Neuronal stem cell (in vitro differentiated cells): ENCODE measurements at regions not wholly inside any gene's neighbourhood (a gene's known extent, or its start where the extent isn't known, plus 50 kb on each side); places are given as distances from the start of the nearest gene placed in this dataset.

Source experiments
- DNase-seq: peaks from one replicate; pipeline ENCODE4 v3.0.0-alpha.2; 2013; ENCODE audit warnings: low spot score
- H2AFZ ChIP-seq: one replicate; pipeline ENCODE4 v1.6.1; 2013; ENCODE audit warnings: mild to moderate bottlenecking, low read length, inconsistent platforms
- H2AK5ac ChIP-seq: 2 replicates; pipeline ENCODE4 v1.6.1; 2013; ENCODE audit warnings: low read depth, mild to moderate bottlenecking, inconsistent platforms, low read length, moderate library complexity, mixed read lengths
- H2BK120ac ChIP-seq: 2 replicates; pipeline ENCODE4 v1.6.1; 2013; ENCODE audit warnings: low read depth, mild to moderate bottlenecking, inconsistent platforms, low read length, moderate library complexity, mixed read lengths
- H2BK12ac ChIP-seq: one replicate; pipeline ENCODE4 v1.6.1; 2013; ENCODE audit warnings: low read length, inconsistent platforms
- H2BK15ac ChIP-seq: 2 replicates; pipeline ENCODE4 v1.6.1; 2013; ENCODE audit warnings: mild to moderate bottlenecking, low read length, inconsistent platforms, mixed read lengths
- H2BK5ac ChIP-seq: one replicate; pipeline ENCODE4 v1.6.1; 2013; ENCODE audit warnings: inconsistent platforms, mild to moderate bottlenecking, low read length, moderate library complexity
- H3K14ac ChIP-seq: one replicate; pipeline ENCODE4 v1.6.1; 2013; ENCODE audit warnings: low read length, inconsistent platforms
- H3K18ac ChIP-seq: 2 replicates; pipeline ENCODE4 v1.6.1; 2013; ENCODE audit warnings: low read length, inconsistent platforms
- H3K23ac ChIP-seq: 2 replicates; pipeline ENCODE4 v1.6.1; 2013; ENCODE audit warnings: low read depth, mild to moderate bottlenecking, mixed read lengths, low read length, inconsistent platforms; ENCODE audit not compliant: poor library complexity
- H3K27ac ChIP-seq: replicated peaks from 3 replicates; pipeline ENCODE4 v1.5.1; 2013; ENCODE audit warnings: low read length, inconsistent platforms
- H3K27me3 ChIP-seq, 3 experiments: 2 replicates each; pipeline ENCODE4 v1.6.1; 2013; ENCODE audit warnings: low read length in 3 of 3, mild to moderate bottlenecking in 2 of 3, inconsistent platforms in 1 of 3, low read depth in 1 of 3, mixed read lengths in 1 of 3, moderate library complexity in 1 of 3; ENCODE audit not compliant: control insufficient read depth in 3 of 3, insufficient read depth in 3 of 3
- H3K36me3 ChIP-seq, 2 donors: replicated peaks in 1 of 2; 2 replicates each; pipeline ENCODE4 v1.6.1; 2013; ENCODE audit warnings: low read length in 2 of 2; ENCODE audit not compliant: control insufficient read depth in 2 of 2, insufficient read depth in 2 of 2
- H3K4ac ChIP-seq: 2 replicates; pipeline ENCODE4 v1.6.1; 2013; ENCODE audit warnings: inconsistent platforms, mild to moderate bottlenecking, low read length, moderate library complexity
- H3K4me1 ChIP-seq, 2 donors: 1 replicate in 1 of 2; 2 replicates in 1 of 2; pipeline ENCODE4 v1.6.1; 2013; ENCODE audit warnings: low read length in 2 of 2, low read depth in 1 of 2; ENCODE audit not compliant: control insufficient read depth in 2 of 2, insufficient read depth in 1 of 2
- H3K4me2 ChIP-seq: one replicate; pipeline ENCODE4 v1.6.1; 2013; ENCODE audit warnings: mild to moderate bottlenecking, low read length, inconsistent platforms; ENCODE audit not compliant: insufficient read depth, poor library complexity, severe bottlenecking
- H3K4me3 ChIP-seq, 2 donors: 2 replicates each; pipeline ENCODE4 v1.5.1; 2013; ENCODE audit warnings: low read length in 2 of 2, mild to moderate bottlenecking in 2 of 2, inconsistent platforms in 1 of 2, moderate library complexity in 1 of 2
- H3K79me1 ChIP-seq: one replicate; pipeline ENCODE4 v1.6.1; 2013; ENCODE audit warnings: low read depth, mild to moderate bottlenecking, inconsistent platforms, low read length, moderate library complexity
- H3K9ac ChIP-seq: one replicate; pipeline ENCODE4 v1.6.1; 2013; ENCODE audit warnings: mild to moderate bottlenecking, low read depth, low read length, inconsistent platforms; ENCODE audit not compliant: poor library complexity
- H3K9me3 ChIP-seq, 2 donors: replicated peaks in 1 of 2; 2 replicates each; pipeline versions ENCODE3 to v1.6.1; 2013; ENCODE audit warnings: low read length in 2 of 2, mild to moderate bottlenecking in 2 of 2, inconsistent platforms in 1 of 2, low read depth in 1 of 2, mixed read lengths in 1 of 2, moderate library complexity in 1 of 2; ENCODE audit not compliant: control insufficient read depth in 2 of 2, insufficient read depth in 1 of 2
- H4K8ac ChIP-seq: one replicate; pipeline ENCODE4 v1.6.1; 2013; ENCODE audit warnings: low read depth, mild to moderate bottlenecking, inconsistent platforms, low read length, moderate library complexity
- H4K91ac ChIP-seq: one replicate; pipeline ENCODE4 v1.6.1; 2013; ENCODE audit warnings: low read length, low read depth, mild to moderate bottlenecking, inconsistent platforms; ENCODE audit not compliant: poor library complexity
- WGBS, 2 donors: extraction: QIAGEN DNeasy Blood & Tissue Kit; methylation state at CpG; one replicate each; pipeline ENCODE4 v1.1.7; 2013; ENCODE audit warnings: missing lambda C conversion rate in 2 of 2, mixed read lengths in 1 of 2; ENCODE audit not compliant: insufficient read length in 2 of 2, insufficient replicate concordance in 1 of 2; ENCODE audit errors: extremely low coverage in 2 of 2; 5-methylcytosine and 5-hydroxymethylcytosine counted together

DNA sequence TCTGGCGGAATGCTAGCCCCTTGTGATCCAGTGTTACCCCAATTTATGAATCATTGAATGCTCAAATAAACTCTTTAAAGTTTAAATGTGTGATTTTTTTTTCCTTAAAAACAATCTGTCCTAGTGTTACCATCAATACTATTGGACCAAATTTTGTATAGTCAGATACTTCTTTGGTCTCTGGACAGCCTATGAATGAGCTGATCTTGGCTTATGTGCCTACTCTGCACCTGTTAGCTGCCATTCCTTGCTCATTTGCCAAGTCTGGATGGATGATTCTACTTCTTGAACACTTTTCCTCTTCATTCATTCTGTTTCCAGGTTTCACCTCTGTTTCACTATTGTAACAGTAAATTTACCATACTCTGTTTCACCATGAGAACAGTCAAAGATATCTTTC lies 226.5 kb upstream of the ZBED5 start:
- Histone ChIP-seq H3K27me3 (no peaks in the 10 kb centered on the region), H3K27ac (no peak overlapping the region)
- no peak for DNase-seq

DNA sequence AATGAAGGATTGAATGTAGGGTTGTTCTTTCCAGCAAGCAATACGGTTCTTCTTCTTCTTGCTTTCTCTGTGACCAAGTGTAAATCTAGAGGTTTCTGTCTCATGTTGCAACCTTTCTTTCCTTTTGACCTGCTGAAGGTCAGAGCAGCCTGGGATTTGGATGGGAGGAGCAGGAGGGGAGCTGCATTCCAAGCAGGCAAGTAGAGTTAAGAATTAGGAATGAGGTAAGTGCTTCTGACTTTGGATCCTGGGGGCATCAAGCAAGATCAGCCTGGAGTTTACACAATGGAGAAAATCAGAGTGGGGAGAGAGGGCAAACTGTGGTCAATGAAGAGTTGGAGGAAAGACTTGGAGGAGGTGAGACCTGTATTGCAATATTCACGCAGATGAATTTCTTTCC lies 225.6 kb upstream of the ZBED5 start:
- WGBS, 2 donors, result no CpG with 5 or more reads among the region's 2 CpGs
- Histone ChIP-seq H3K9me3 (no peaks in the 10 kb centered on the region), H3K4me1 (peaks cover 4 to 9% of the 10 kb centered on the region in 2 donors), H3K18ac (no peak overlapping the region), H3K23ac (no peak overlapping the region), H4K8ac (no peak overlapping the region), H3K27me3 (no peaks in the 10 kb centered on the region), H3K14ac (no peak overlapping the region), H2BK120ac (no peak overlapping the region), H3K4me3 (no peak overlapping the region), H2AFZ (no peak overlapping the region), H2BK12ac (no peak overlapping the region), H3K79me1 (no peaks in the 10 kb centered on the region), H3K4ac (no peak overlapping the region), H2AK5ac (no peak overlapping the region), H2BK15ac (no peak overlapping the region), H3K4me2 (no peak overlapping the region), H4K91ac (no peak overlapping the region), H3K9ac (no peak overlapping the region), H3K27ac (no peak overlapping the region), H3K36me3 (no peaks in the 10 kb centered on the region), H2BK5ac (no peak overlapping the region)
- no peak for DNase-seq

More for the DNA sequence above, 226.5 kb upstream of the ZBED5 start:
- Histone ChIP-seq H2AK5ac (no peak overlapping the region), H2BK120ac (no peak overlapping the region), H3K4me2 (no peak overlapping the region), H2BK15ac (no peak overlapping the region), H4K8ac (no peak overlapping the region), H3K4me3 (no peak overlapping the region), H2BK12ac (no peak overlapping the region), H4K91ac (no peak overlapping the region), H3K23ac (no peak overlapping the region), H3K4ac (no peak overlapping the region), H3K9me3 (no peaks in the 10 kb centered on the region), H3K14ac (no peak overlapping the region), H2BK5ac (no peak overlapping the region), H3K4me1 (peaks cover 4 to 9% of the 10 kb centered on the region in 2 donors), H2AFZ (no peak overlapping the region), H3K18ac (no peak overlapping the region), H3K9ac (no peak overlapping the region), H3K36me3 (no peaks in the 10 kb centered on the region), H3K79me1 (no peaks in the 10 kb centered on the region)
- WGBS, 2 donors, result no CpG with 5 or more reads among the region's 1 CpG

DNA sequence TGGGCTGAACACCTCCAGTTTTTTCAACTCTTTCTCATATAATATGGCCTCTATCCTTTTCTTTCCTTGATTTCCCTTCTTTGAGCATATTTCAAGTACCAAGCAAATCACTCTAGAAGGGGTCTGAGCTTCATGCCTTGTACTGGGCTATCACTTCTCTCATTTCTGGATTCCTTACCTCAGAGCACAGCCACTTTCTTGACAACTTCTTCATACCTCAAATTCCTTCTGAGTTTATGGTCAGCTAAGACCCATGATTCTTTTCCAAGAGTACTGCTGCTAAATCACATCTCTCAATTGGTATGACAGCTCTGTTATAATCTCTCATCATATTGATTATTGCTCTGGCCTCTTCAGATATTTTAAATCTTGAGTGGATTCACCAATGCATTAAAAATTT lies 224.8 kb upstream of the ZBED5 start:
- H2BK12ac ChIP-seq, result no peak overlapping the region
- H2BK120ac ChIP-seq, result no peak overlapping the region
- peaks cover 4 to 9% of the 10 kb centered on the region in 2 donors for H3K4me1 ChIP-seq
- DNase-seq, result no peak
- H3K14ac ChIP-seq, result no peak overlapping the region
- no peak overlapping the region for H3K18ac ChIP-seq
- H2BK5ac ChIP-seq, result no peak overlapping the region
- no peak overlapping the region for H2BK15ac ChIP-seq
- no peaks in the 10 kb centered on the region for H3K9me3 ChIP-seq
- H3K27ac ChIP-seq, result no peak overlapping the region
- H3K9ac ChIP-seq, result no peak overlapping the region
- H3K36me3 ChIP-seq, result no peaks in the 10 kb centered on the region
- no peak overlapping the region for H3K4me3 ChIP-seq
- no peaks in the 10 kb centered on the region for H3K79me1 ChIP-seq
- no peaks in the 10 kb centered on the region for H3K27me3 ChIP-seq
- H2AFZ ChIP-seq, result no peak overlapping the region
- H4K91ac ChIP-seq, result no peak overlapping the region
- no peak overlapping the region for H3K23ac ChIP-seq
- H2AK5ac ChIP-seq, result no peak overlapping the region
- no peak overlapping the region for H3K4ac ChIP-seq
- H4K8ac ChIP-seq, result no peak overlapping the region
- no peak overlapping the region for H3K4me2 ChIP-seq

DNA sequence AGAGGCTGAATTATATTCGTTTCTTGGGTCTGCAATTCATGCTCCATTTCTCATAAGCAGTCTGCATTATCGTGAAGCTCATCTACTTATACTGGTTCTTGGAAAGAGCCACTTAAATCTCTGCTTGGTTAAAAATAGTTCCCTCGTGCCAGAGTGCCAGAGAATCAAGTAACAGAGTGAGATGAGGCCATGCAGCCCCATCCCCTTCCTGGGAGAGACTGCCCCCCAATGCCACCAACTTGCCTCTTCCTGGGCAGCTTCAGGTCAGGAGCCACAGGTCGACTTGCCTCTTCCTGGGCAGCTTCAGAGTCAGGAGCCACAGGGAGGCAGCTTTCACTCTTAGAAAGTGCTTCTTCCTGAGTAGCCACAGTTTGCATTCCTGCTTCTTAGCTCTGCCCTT lies 223.9 kb upstream of the ZBED5 start:
- Histone ChIP-seq H4K8ac (no peak overlapping the region), H3K27me3 (no peaks in the 10 kb centered on the region), H3K27ac (no peak overlapping the region), H3K4ac (no peak overlapping the region), H3K23ac (no peak overlapping the region), H2BK120ac (no peak overlapping the region), H3K18ac (no peak overlapping the region), H3K9ac (no peak overlapping the region), H2BK15ac (no peak overlapping the region), H3K4me3 (no peak overlapping the region), H2AFZ (no peak overlapping the region), H3K4me2 (no peak overlapping the region), H3K4me1 (peaks cover 4 to 9% of the 10 kb centered on the region in 2 donors), H3K79me1 (no peaks in the 10 kb centered on the region), H2BK5ac (no peak overlapping the region), H3K14ac (no peak overlapping the region), H2AK5ac (no peak overlapping the region), H3K9me3 (no peaks in the 10 kb centered on the region), H2BK12ac (no peak overlapping the region), H4K91ac (no peak overlapping the region), H3K36me3 (no peaks in the 10 kb centered on the region)
- whole genome bisulfite sequencing, 2 donors, result no CpG with 5 or more reads among the region's 4 CpGs
- DNase-seq, result no peak
